GM19193 (cell line): ENCODE measurements at regions not wholly inside any gene's neighbourhood (a gene's known extent, or its start where the extent isn't known, plus 50 kb on each side); places are given as distances from the start of the nearest gene placed in this dataset.

Source experiments
- POLR2A ChIP-seq: IDR thresholded peaks from 4 replicates; pipeline ENCODE4 v1.6.1; 2011; ENCODE audit not compliant: insufficient read depth, insufficient read length; ENCODE audit errors: extremely low read depth

DNA sequence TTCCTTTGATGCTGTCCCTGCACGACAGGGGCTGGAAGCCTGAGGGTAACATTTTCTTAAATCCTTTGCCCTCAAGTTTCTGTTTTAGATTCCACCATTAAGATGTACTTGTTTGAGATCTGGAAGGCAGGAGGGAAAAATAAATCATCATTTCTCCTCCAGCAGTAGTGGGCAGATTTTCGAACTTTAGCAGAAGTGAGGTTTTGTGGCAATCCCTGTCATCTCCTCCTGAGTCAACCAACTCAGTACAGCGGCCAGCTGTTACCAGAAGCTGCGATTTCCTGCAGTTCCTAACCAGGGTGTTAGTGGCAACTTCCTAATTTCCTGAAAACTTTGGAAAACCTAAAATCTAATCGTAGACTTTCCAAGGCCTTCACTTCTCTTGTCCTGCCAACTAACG, 517.2 kb upstream of the ACVR2A start:
- no peak for TF ChIP-seq POLR2A

DNA sequence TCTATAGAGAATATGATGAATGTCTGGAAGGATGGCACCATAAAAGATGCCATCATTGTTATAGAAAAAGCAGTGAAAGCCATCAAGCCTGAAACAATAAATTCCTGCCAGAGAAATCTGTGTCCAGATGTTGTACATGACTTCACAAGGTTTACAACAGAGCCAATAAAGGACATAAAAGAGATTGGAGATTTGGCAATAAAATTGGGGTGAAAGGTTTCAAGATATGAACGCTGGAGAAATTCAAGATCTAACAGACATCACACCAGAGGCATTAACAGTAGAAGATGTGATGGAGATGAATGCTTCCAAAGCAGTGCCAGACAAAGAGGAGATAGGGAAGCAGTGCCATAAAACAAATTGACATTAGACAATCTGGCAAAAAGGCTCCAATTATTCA, 518.8 kb upstream of the ACVR2A start:
- no peak for TF ChIP-seq POLR2A

- TF ChIP-seq POLR2A = no peak
Measured at GRCh38 chr2:147320146-147320545, 524.7 kb upstream of the ACVR2A start.

- TF ChIP-seq POLR2A = no peak
Measured at GRCh38 chr2:147311058-147311430, 533.8 kb upstream of the ACVR2A start.

DNA sequence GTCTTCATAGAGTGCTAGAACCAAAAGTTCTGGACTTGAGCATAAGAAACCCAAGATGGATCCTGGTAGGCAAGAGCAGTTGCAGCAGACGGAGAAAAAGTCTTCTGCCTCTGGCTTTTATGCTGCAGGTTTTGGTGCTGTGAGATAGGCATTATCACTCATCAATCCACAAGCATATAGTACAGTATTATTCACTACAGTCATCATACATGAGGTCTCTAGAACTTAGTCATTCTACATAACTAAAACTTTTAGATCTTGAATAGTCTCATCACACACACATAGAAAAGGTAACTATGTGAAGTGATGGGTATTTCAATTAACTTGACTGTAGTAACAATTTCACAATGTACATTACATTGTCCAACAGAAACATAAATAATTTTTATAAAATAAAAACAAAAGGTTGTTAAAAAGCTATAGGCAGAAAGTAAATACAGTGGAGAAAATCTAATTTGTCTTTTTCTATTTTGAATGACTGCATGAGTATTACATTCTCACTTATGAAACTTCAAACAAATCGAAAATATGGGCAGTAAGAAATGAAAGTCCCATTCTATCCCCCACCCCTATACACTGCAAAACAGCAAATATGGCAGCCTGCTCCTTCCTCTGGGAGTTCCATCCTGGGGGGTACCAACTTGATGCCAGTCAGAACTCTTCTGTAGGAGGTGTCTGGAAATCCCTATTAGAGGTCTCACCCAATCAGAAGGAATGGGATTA, 534.3 kb upstream of the ACVR2A start:
- no peak for TF ChIP-seq POLR2A

- no peak for TF ChIP-seq POLR2A
Measured at GRCh38 chr2:147297820-147298219, 547.0 kb upstream of the ACVR2A start.

DNA sequence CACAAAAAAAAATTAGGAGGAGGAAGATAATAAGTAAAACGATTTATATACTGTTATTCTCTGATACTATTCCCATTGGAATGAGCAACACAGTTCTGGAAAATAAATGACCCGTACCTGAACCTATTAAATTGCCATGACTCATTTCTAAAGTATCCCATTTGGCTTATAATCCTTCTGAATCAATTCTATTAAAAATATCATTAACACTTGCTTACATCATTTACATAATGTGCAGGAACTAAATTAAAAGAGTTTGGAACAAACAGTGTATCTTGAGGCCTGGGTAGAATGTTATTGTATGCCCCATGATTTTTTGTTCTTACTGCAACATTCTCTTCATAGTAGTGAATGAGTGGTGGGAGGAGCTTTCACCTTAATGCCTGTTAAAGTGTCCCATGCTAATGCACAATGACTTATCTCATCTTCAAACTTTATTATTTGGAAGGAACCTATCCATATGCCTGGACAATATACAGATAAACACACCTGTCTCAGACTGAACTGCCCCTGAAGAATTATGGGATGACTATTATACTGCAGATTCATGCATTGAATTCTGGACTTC, 549.9 kb upstream of the ACVR2A start:
- no peak for TF ChIP-seq POLR2A

DNA sequence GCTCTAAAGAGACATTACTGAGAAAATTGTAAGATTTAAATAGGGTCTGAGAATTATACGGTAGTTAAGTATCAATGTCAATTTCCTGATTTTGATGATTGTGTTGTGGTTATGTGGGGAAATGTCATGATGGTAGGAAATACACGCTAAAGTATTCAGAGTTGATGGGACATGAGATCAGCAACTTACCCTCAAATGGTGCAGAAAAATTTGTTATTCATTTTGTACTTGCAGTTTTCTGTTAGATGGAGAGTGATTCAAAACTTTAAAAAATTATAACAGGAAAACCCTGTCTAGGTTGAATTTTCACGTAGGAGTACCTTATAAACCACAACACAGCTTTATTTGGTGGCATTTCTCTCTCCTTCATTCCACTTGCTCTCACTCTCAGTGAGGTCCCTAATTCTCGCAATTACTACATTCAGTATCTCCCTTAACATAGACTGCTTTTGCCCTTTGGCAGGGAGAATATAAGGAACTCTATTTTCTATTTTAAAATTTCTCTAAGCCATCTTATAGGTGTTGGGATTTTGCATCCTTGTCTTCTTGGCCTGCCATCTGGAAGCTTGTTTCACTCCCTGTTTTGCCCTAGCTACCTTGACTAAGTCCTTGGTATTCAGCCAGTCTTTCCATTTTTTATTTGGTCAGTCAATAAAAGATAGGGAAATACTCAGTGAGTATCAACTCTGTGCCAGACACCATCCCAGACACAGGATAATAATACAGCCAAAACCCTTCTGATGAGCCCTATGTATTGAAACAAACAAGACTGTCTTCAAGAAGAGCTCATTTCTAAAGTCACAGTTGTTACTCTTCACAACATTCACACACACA, 550.6 kb upstream of the ACVR2A start:
- TF ChIP-seq POLR2A = no peak

- TF ChIP-seq POLR2A = no peak
Measured at GRCh38 chr2:147288131-147288530, 556.7 kb upstream of the ACVR2A start.

DNA sequence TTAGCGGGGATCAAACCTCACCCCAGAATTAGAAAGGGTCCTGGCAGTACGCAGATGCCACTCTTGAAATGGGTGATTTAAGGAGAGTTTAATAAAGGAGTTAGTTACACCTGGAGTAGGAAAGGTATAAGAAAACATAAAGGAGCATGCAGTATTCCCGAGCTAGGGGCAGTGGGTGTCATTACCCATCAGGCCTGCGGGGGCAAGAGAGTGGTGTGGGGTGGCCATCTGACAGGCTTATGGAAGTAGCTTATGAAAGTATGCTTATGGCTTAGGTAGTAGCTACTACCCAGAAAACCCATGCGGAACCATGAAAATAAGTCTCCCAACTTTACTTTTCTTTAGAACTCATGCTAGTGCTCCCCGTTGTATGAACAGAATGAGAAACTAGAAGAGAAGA, 568.9 kb upstream of the ACVR2A start:
- no peak for TF ChIP-seq POLR2A

- TF ChIP-seq POLR2A = no peak
Measured at GRCh38 chr2:147273628-147274027, 571.2 kb upstream of the ACVR2A start.

DNA sequence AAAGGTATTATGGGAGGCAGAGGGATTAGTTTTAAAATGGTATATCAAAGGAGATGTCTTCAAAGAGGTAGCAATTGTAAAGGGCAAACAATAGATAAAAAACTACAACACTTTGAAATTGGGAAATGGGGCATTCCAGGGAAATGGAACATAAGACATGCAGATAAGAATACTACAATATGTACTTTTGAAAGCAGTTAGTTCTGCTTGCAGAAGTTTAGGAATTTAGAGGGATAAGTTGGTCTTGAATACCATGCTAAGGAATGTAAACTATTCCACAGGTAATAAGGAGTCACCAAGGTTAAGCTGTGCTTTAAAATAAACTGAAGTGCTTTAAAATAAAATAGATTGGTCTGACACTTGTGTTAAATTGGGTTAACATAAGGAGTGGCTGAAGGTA, 571.7 kb upstream of the ACVR2A start:
- TF ChIP-seq POLR2A = no peak

- TF ChIP-seq POLR2A = no peak
Measured at GRCh38 chr2:147260241-147260640, 584.6 kb upstream of the ACVR2A start.

- no peak for TF ChIP-seq POLR2A
Measured at GRCh38 chr2:147255812-147256211, 589.0 kb upstream of the ACVR2A start.

DNA sequence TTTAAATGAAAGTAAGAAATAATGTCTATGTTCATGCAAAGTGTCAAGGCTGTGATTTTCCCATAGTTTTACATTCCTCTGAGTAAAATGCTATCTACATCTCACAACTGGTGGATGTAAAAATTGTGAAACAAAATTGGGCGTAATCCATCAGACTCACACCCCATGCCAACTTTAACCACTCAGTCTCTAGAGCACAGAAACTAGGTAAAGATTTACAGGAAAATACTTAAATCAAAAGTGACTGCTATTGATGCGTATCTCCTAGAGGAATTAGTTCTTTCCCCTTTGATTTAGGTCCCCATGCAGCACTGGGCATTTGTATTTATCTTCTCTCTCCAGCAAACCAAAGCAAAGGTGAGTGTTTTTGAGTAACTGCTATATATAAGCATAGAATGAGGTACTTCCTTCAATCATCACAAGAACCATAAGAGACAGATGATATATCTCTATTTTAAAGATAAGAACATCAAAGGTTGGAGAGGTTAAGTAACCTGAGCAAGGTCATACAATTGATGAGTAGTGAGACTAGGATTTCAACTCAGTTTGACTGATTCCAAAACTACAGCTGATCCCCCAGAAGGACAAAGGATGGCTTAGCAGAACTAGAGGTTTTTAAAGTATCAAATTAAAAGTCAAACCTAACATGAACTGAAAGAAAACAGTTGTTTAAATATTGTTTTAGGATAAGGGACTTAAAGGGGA, 594.0 kb upstream of the ACVR2A start:
- TF ChIP-seq POLR2A = no peak
